T-helper 1 cell treated with Interleukin-12 subunit alpha and Interleukin-12 subunit beta and Interleukin-4 antibody, amounts not matched to agents 30 μg/mL and 1 μg/mL, for 36 hours (primary cell): ENCODE measurements at regions not wholly inside any gene's neighbourhood (a gene's known extent, or its start where the extent isn't known, plus 50 kb on each side); places are given as distances from the start of the nearest gene placed in this dataset.
"Not testable (repeated sequence)": the region's sequence is repeated elsewhere in the genome, so short reads cannot be mapped to it uniquely, and the experiment has no call there.

Source experiments
- H3K27ac Mint-ChIP-seq: one replicate; pipeline ENCODE4 v1.8.0; 2021; ENCODE audit warnings: mild to moderate bottlenecking, mixed read lengths
- H3K27me3 Mint-ChIP-seq: one replicate; pipeline ENCODE4 v1.8.0; 2021; ENCODE audit warnings: low read depth, mixed read lengths
- H3K36me3 Mint-ChIP-seq: one replicate; pipeline ENCODE4 v1.8.0; 2021; ENCODE audit warnings: low read depth, mixed read lengths
- H3K4me1 Mint-ChIP-seq: one replicate; pipeline ENCODE4 v1.8.0; 2021; ENCODE audit warnings: low read depth, mixed read lengths
- H3K4me3 Mint-ChIP-seq: one replicate; pipeline ENCODE4 v1.8.0; 2021; ENCODE audit warnings: mild to moderate bottlenecking, moderate library complexity, mixed read lengths
- H3K9me3 Mint-ChIP-seq: one replicate; pipeline ENCODE4 v1.8.0; 2021; ENCODE audit warnings: mixed read lengths

GRCh38 chr13:57858376-57858775 is 226.8 kb downstream of the PCDH17 start:
- no peak overlapping the region for H3K27ac Mint-ChIP-seq
- H3K4me1 Mint-ChIP-seq = no peaks in the 10 kb centered on the region

GRCh38 chr13:57862879-57863278 is 231.3 kb downstream of the PCDH17 start:
- peaks cover 9% of the 10 kb centered on the region for H3K9me3 Mint-ChIP-seq
- no peak overlapping the region for H3K4me3 Mint-ChIP-seq
- no peaks in the 10 kb centered on the region for H3K4me1 Mint-ChIP-seq
- no peaks in the 10 kb centered on the region for H3K27me3 Mint-ChIP-seq
- no peak overlapping the region for H3K27ac Mint-ChIP-seq
- H3K36me3 Mint-ChIP-seq = no peaks in the 10 kb centered on the region

More at GRCh38 chr13:57858376-57858775, 226.8 kb downstream of the PCDH17 start:
- Mint-ChIP-seq H3K36me3 (no peaks in the 10 kb centered on the region), H3K9me3 (peaks cover 3% of the 10 kb centered on the region), H3K4me3 (no peak overlapping the region), H3K27me3 (no peaks in the 10 kb centered on the region)

- Mint-ChIP-seq H3K9me3 (peaks cover 13% of the 10 kb centered on the region), H3K4me3 (no peak overlapping the region), H3K27me3 (no peaks in the 10 kb centered on the region), H3K27ac (no peak overlapping the region), H3K36me3 (no peaks in the 10 kb centered on the region), H3K4me1 (no peaks in the 10 kb centered on the region)
These were observed 234.2 kb downstream of the PCDH17 start for GRCh38 chr13:57865600-57866294.

GRCh38 chr13:57874530-57874929 is 243.0 kb downstream of the PCDH17 start:
- Mint-ChIP-seq H3K4me1 (no peaks in the 10 kb centered on the region), H3K36me3 (no peaks in the 10 kb centered on the region), H3K9me3 (peaks cover 28% of the 10 kb centered on the region), H3K27me3 (no peaks in the 10 kb centered on the region), H3K4me3 (no peak overlapping the region), H3K27ac (no peak overlapping the region)

GRCh38 chr13:57877601-57878000 is 246.1 kb downstream of the PCDH17 start:
- Mint-ChIP-seq H3K27me3 (no peaks in the 10 kb centered on the region), H3K4me3 (no peak overlapping the region), H3K9me3 (peaks cover 28% of the 10 kb centered on the region), H3K36me3 (no peaks in the 10 kb centered on the region), H3K27ac (no peak overlapping the region), H3K4me1 (no peaks in the 10 kb centered on the region)

GRCh38 chr13:57878291-57878690 is 246.7 kb downstream of the PCDH17 start:
- H3K27ac Mint-ChIP-seq = no peak overlapping the region
- H3K27me3 Mint-ChIP-seq = no peaks in the 10 kb centered on the region
- H3K9me3 Mint-ChIP-seq = peaks cover 28% of the 10 kb centered on the region
- no peaks in the 10 kb centered on the region for H3K36me3 Mint-ChIP-seq
- no peak overlapping the region for H3K4me3 Mint-ChIP-seq
- no peaks in the 10 kb centered on the region for H3K4me1 Mint-ChIP-seq

GRCh38 chr13:57897225-57897624 is 265.7 kb downstream of the PCDH17 start:
- H3K9me3 Mint-ChIP-seq = peaks cover 20% of the 10 kb centered on the region
- H3K4me3 Mint-ChIP-seq = no peak overlapping the region
- H3K27me3 Mint-ChIP-seq = no peaks in the 10 kb centered on the region
- H3K4me1 Mint-ChIP-seq = no peaks in the 10 kb centered on the region
- H3K36me3 Mint-ChIP-seq = no peaks in the 10 kb centered on the region
- H3K27ac Mint-ChIP-seq = no peak overlapping the region

GRCh38 chr13:57899096-57899495 is 267.6 kb downstream of the PCDH17 start:
- Mint-ChIP-seq H3K4me1 (no peaks in the 10 kb centered on the region), H3K4me3 (no peak overlapping the region), H3K27me3 (no peaks in the 10 kb centered on the region), H3K36me3 (no peaks in the 10 kb centered on the region), H3K27ac (no peak overlapping the region), H3K9me3 (peaks cover 20% of the 10 kb centered on the region)

- H3K4me3 Mint-ChIP-seq, H3K9me3 Mint-ChIP-seq, H3K27me3 Mint-ChIP-seq, H3K36me3 Mint-ChIP-seq, H3K4me1 Mint-ChIP-seq, H3K27ac Mint-ChIP-seq: not testable (repeated sequence)
These were observed 278.3 kb downstream of the PCDH17 start for GRCh38 chr13:57909833-57910232.

GRCh38 chr13:57918086-57918485 is 286.5 kb downstream of the PCDH17 start:
- Mint-ChIP-seq H3K9me3 (peaks cover 4% of the 10 kb centered on the region), H3K27me3 (no peaks in the 10 kb centered on the region), H3K27ac (no peak overlapping the region), H3K4me3 (no peak overlapping the region), H3K4me1 (no peaks in the 10 kb centered on the region), H3K36me3 (no peaks in the 10 kb centered on the region)

GRCh38 chr13:57918913-57919312 is 287.4 kb downstream of the PCDH17 start:
- Mint-ChIP-seq H3K4me3 (no peak overlapping the region), H3K4me1 (no peaks in the 10 kb centered on the region), H3K27ac (no peak overlapping the region), H3K27me3 (no peaks in the 10 kb centered on the region), H3K9me3 (peaks cover 4% of the 10 kb centered on the region), H3K36me3 (no peaks in the 10 kb centered on the region)

- no peaks in the 10 kb centered on the region for H3K27me3 Mint-ChIP-seq
- H3K27ac Mint-ChIP-seq = no peak overlapping the region
- no peaks in the 10 kb centered on the region for H3K36me3 Mint-ChIP-seq
- no peaks in the 10 kb centered on the region for H3K4me1 Mint-ChIP-seq
- H3K9me3 Mint-ChIP-seq = peaks cover 4% of the 10 kb centered on the region
- no peak overlapping the region for H3K4me3 Mint-ChIP-seq
These were observed 293.7 kb downstream of the PCDH17 start for GRCh38 chr13:57925250-57925649.

GRCh38 chr13:57925751-57926150 is 294.2 kb downstream of the PCDH17 start:
- no peak overlapping the region for H3K4me3 Mint-ChIP-seq
- no peaks in the 10 kb centered on the region for H3K36me3 Mint-ChIP-seq
- H3K27ac Mint-ChIP-seq = no peak overlapping the region
- H3K9me3 Mint-ChIP-seq = peaks cover 1% of the 10 kb centered on the region
- no peaks in the 10 kb centered on the region for H3K27me3 Mint-ChIP-seq
- H3K4me1 Mint-ChIP-seq = no peaks in the 10 kb centered on the region

GRCh38 chr13:57932061-57932460 is 300.5 kb downstream of the PCDH17 start:
- H3K27me3 Mint-ChIP-seq = no peaks in the 10 kb centered on the region
- no peak overlapping the region for H3K4me3 Mint-ChIP-seq
- no peaks in the 10 kb centered on the region for H3K4me1 Mint-ChIP-seq
- no peak overlapping the region for H3K27ac Mint-ChIP-seq
- H3K9me3 Mint-ChIP-seq = peaks cover 4% of the 10 kb centered on the region
- no peaks in the 10 kb centered on the region for H3K36me3 Mint-ChIP-seq

GRCh38 chr13:57933606-57934005 is 302.1 kb downstream of the PCDH17 start:
- Mint-ChIP-seq H3K27me3 (no peaks in the 10 kb centered on the region), H3K9me3 (peaks cover 8% of the 10 kb centered on the region), H3K27ac (no peak overlapping the region), H3K36me3 (no peaks in the 10 kb centered on the region), H3K4me1 (no peaks in the 10 kb centered on the region), H3K4me3 (no peak overlapping the region)

GRCh38 chr13:57935965-57936364 is 304.4 kb downstream of the PCDH17 start:
- Mint-ChIP-seq H3K9me3 (peaks cover 11% of the 10 kb centered on the region), H3K4me1 (no peaks in the 10 kb centered on the region), H3K27me3 (no peaks in the 10 kb centered on the region), H3K36me3 (no peaks in the 10 kb centered on the region), H3K4me3 (no peak overlapping the region), H3K27ac (no peak overlapping the region)
